Stimulated activated CD4-positive, alpha-beta T cell treated with anti-CD3 and anti-CD28 coated beads, Interleukin-2, amount 100 ng/mL, for 48 hours (primary cell): ENCODE measurements at regions not wholly inside any gene's neighbourhood (a gene's known extent, or its start where the extent isn't known, plus 50 kb on each side); places are given as distances from the start of the nearest gene placed in this dataset.

Source experiments
- DNase-seq, 2 donors: peaks; one replicate each; pipeline ENCODE4 v3.0.0-alpha.2; 2020

DNA sequence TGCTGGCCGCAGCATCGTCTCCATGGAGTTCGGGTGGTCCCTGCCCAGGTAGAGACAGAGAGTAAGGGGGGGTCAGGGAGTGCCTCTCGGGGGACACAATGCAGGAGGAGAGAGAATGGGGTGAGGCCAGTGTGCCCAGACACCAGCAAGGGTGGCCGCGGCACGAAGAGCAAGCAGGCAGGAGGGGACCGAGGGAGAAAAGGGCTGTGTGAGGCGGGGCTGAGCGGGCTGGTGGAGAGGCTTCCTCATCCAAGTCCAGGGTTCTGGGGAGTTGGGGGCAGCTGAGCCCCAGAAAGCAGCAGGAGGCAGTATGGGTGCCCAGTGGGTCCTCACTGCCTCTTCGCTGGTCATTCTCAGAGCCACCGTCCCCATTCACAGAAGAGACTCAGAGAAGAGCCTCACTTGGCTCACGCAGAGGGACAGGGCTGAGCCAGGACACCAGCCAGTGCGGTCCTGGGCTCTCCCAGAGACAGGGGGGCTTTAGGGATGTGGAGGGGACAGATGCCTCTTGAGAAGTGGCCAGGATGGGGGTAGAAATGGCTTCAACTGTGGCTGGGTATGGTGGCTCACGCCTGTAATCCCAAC, 78.9 kb downstream of the MICALL2 start:
- no peak for DNase-seq

DNA sequence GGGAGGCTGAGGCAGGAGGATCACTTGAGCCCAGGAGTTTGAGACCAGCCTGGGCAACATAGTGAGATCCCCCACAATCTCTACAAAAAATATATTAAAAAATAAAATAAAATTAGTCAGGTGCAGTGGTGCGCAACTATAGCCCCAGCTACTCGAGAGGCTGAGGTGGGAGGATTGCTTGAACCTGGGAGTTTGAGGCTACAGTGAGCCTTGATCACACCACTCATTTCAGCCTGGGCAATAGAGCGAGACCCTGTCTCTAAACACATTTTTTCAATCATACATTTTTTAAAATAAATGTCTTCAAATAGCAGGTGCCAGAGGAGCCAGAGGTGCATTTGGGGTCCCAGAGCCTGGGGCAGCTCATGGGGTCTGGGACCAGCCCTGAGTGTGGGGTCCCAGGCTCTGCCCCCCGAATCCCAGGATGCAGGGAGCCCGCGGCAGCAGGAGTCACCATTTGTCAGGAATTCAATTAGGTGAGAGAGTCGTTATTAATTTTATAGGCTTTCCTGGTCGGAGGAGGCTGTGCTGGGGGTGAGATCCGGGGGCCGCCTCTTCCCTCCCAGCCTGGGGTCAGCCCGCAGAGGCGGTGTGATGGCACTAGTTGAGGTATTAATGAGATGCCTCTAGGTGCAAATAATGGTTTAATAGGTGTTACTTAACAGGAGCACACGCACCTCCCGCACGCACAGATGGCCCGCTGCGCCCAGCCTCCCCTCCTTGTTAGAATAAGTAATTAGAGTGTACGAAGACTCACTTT, 78.3 kb downstream of the MICALL2 start:
- no peak for DNase-seq

DNA sequence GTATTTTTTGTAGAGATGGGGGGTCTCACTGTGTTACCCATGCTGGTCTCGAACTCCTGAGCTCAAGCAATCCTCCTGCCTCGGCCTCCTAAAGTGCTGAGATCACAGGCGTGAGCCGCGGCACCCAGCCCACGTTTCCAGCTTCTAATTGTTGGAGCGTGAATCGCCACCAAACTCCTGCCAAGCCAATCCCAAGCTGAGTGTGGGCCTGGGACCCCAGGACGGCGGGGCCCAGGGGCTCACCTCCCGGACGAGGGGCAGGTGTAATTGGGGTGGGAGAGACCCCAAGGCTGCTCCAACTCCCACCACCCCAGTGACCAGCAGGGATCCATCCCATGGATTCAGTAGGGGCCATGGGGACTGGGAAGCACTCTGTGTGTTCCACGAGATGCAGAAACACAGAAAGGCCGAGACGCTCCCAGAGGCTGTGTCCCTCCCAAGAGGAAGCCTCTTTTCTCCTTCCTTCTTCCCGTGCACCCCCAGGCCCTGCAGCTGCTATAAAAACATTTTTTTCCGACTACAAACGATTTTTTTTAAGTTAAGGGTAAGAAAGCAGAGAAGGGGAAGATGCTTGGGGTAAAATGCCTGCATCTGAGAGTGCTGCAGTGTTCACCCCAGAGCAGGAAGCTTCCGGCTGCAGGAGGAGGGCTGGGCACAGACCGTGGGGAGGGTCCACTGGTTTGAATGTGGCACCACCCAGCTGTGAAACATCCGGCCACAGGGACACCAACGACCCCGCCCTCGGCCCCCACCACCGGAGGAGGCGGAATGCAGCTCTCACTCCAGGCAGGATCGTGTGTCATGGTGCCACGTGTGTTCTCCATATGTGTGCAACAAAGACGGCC, 76.5 kb downstream of the MICALL2 start:
- no peak for DNase-seq

DNA sequence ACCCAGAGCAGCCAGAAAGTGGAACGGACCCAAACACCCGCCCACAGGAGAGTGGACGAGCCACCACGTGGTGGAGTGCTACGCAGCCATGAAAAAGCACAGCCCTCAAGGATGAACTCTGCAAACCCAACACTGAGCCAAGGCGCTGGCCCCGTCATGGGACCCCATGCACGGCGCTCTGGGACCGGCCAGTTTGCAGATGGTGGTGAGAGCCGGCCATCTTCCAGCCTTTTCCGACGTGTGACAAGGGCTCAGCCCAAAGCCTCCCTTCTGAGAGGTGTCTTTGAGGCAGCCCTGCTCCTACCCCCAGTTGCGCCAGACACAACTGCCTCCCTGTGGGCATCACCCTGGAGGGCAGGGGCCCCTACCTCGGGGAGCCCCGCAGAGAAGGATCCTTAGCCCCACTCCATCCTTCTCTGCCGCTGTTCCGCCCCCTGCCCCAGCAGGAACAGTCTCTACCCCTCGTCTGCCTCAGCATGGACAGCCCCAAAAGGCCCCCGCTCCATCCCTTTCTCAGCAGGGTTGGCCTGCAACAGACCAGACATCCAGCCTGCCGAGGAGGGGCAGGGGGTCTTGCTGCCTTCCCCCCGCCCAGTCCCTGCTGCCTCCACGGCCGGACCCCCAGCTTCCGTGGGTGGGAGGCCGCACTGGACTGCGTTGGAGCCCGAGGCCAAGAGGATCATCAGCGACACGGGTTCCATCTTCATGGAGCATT, 75.7 kb downstream of the MICALL2 start:
- no peak for DNase-seq

DNA sequence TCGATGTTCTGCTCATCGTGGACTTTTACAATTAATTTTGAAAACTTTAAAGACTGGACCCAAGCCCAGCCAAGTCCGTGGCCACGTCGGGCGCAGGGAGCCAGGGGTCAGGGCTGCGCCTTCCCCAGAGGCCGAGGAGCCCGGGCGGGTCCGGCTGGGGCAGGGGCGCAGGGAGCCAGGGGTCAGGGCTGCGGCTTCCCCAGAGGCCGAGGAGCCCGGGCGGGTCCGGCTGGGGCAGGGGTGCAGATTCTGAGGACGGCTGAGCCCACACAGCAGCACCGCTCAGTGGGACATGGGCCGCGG, 75.2 kb downstream of the MICALL2 start:
- DNase-seq = no peak
